ENCODE measurements at regions not wholly inside any gene's neighbourhood (a gene's known extent, or its start where the extent isn't known, plus 50 kb on each side); places are given as distances from the start of the nearest gene placed in this dataset.
"Not testable (repeated sequence)": the region's sequence is repeated elsewhere in the genome, so short reads cannot be mapped to it uniquely, and the experiment has no call there.

DNA sequence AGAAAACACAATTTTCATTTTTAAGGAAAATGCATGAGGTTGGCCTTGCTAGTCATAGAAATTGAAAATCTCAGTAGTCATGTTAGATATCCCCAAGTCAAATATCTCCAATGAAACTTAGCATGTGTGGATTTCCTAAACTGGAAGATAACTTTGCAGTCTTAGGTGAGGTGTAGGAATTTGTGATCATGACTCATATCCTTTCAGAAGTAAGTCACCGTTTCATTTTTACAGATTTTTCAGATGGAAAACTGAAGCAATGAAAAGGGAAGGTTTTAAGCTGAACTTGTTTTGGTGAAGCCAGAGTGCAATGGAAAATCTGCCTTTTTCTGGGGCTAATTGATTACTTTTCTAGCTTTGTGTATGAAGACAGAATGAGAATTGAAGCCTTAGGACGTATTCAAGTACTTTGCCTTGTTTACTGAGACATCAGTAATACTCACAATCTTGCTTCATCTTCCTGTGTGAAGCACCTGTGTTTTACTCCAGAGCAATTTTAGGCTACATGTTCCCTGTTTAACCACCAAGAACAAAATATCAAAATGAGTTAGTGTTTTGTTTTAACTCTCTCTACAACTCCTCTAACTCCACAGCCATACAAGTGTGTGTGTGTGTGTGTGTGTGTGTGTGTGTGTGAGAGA lies 1662.8 kb upstream of the ADGRL3 start:
- Histone ChIP-seq H3K36me3 (replicated peaks; ENCODE audit: control insufficient read depth, insufficient read depth, low read length) (no peaks in the 10 kb centered on the region), H3K4me3 (ENCODE audit: insufficient read depth, low read depth, low read length) (no peak overlapping the region), H3K27me3 (ENCODE audit: control insufficient read depth, insufficient read depth, low read length) (no peaks in the 10 kb centered on the region)
- DNase-seq = no peak

DNA sequence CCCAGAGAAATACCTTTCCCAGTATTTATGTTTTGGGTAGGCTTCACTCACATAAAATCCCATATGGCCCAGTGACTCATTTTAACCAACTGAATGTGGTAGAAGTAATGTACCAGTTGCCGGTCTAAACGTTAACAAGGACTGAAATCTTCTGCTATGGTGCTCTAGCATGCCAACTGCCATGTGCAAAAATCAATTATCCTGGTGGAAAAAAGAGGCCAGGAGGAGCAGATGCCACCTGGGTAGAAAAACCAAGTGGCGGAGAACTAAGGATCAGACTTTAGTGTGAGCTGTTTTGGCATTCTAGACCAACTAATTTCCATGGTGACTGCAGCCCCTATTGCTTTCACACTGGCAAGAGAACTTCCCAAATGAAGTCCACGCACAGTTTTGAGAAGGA lies 1660.7 kb upstream of the ADGRL3 start:
- no peak overlapping the region for H3K4me3 ChIP-seq (ENCODE audit: insufficient read depth, low read depth, low read length)
- no peaks in the 10 kb centered on the region for H3K36me3 ChIP-seq (replicated peaks; ENCODE audit: control insufficient read depth, insufficient read depth, low read length)
- DNase-seq = no peak
- no peaks in the 10 kb centered on the region for H3K27me3 ChIP-seq (ENCODE audit: control insufficient read depth, insufficient read depth, low read length)

- Histone ChIP-seq H3K36me3 (replicated peaks; ENCODE audit: control insufficient read depth, insufficient read depth, low read length) (no peaks in the 10 kb centered on the region), H3K4me3 (ENCODE audit: insufficient read depth, low read depth, low read length) (no peak overlapping the region), H3K27me3 (ENCODE audit: control insufficient read depth, insufficient read depth, low read length) (no peaks in the 10 kb centered on the region)
- DNase-seq = no peak
Observed at GRCh38 chr4:59540311-59540710, 1659.8 kb upstream of the ADGRL3 start.

GRCh38 chr4:59553063-59553720 lies 1646.9 kb upstream of the ADGRL3 start:
- no peak for DNase-seq
- Histone ChIP-seq H3K36me3 (replicated peaks; ENCODE audit: control insufficient read depth, insufficient read depth, low read length) (no peaks in the 10 kb centered on the region), H3K4me3 (ENCODE audit: insufficient read depth, low read depth, low read length) (no peak overlapping the region), H3K27me3 (ENCODE audit: control insufficient read depth, insufficient read depth, low read length) (no peaks in the 10 kb centered on the region)

DNA sequence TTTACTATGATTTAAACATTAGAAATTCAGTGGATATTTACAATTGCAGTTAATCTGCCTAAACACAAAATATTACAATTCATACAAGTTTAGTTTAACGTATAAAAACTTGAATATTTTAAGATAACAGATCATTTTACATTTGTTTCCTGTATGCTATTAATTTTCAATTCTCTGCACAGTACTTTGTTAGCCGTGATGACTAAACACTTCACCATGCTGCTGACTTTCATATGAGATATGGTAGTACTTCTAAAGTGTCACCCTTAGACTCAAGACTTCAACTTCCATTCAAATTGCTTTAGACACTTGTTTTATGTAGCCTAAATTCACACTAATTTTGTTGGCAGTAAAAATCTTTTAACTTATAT lies 1646.4 kb upstream of the ADGRL3 start:
- Histone ChIP-seq H3K4me3 (ENCODE audit: insufficient read depth, low read depth, low read length) (no peak overlapping the region), H3K36me3 (replicated peaks; ENCODE audit: control insufficient read depth, insufficient read depth, low read length) (no peaks in the 10 kb centered on the region), H3K27me3 (ENCODE audit: control insufficient read depth, insufficient read depth, low read length) (no peaks in the 10 kb centered on the region)
- DNase-seq = no peak

DNA sequence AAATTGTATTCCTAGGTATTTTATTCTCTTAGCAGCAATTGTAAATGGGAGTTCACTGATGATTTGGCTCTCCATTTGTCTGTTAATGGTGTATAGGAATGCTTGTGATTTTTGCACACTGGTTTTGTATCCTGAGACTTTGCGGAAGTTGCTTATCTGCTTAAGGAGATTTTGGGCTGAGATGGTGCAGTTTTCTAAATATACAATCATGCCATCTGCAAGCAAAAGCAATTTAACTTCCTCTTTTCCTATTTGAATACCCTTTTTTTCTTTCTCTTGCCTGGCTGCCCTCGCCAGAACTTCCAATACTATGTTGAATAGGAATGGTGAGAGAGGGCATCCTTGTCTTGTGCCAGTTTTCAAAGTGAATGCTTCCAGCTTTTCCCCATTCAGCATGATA lies 1643.9 kb upstream of the ADGRL3 start:
- H3K27me3 ChIP-seq (ENCODE audit: control insufficient read depth, insufficient read depth, low read length); H3K36me3 ChIP-seq (replicated peaks; ENCODE audit: control insufficient read depth, insufficient read depth, low read length); H3K4me3 ChIP-seq (ENCODE audit: insufficient read depth, low read depth, low read length); DNase-seq: not testable (repeated sequence)

GRCh38 chr4:59560141-59560648 lies 1639.9 kb upstream of the ADGRL3 start:
- not testable (repeated sequence) for H3K27me3 ChIP-seq (ENCODE audit: control insufficient read depth, insufficient read depth, low read length); DNase-seq; H3K4me3 ChIP-seq (ENCODE audit: insufficient read depth, low read depth, low read length); H3K36me3 ChIP-seq (replicated peaks; ENCODE audit: control insufficient read depth, insufficient read depth, low read length)

DNA sequence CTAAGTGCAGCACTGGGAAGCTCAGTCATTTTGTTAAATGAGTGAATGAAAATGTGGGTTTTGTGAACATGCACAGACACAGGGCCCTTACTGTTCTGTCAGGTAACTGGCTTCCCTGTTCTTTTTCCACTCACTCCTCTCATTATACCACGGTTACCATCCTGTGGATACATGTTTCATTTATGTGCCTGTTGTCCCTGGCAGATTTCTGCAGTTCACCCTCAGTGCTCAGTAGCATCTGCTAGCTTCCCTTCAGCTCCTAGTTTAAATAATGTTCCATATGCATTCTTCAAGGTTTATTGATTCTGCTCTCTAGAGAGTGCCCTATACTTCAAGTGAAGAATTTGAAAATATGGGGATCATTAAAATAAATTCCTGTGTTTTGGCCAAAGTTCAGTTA lies 1634.3 kb upstream of the ADGRL3 start:
- Histone ChIP-seq H3K36me3 (replicated peaks; ENCODE audit: control insufficient read depth, insufficient read depth, low read length) (no peaks in the 10 kb centered on the region), H3K4me3 (ENCODE audit: insufficient read depth, low read depth, low read length) (no peak overlapping the region), H3K27me3 (ENCODE audit: control insufficient read depth, insufficient read depth, low read length) (no peaks in the 10 kb centered on the region)
- no peak for DNase-seq

GRCh38 chr4:59570860-59571476 lies 1629.2 kb upstream of the ADGRL3 start:
- no peak overlapping the region for H3K4me3 ChIP-seq (ENCODE audit: insufficient read depth, low read depth, low read length)
- H3K27me3 ChIP-seq (ENCODE audit: control insufficient read depth, insufficient read depth, low read length) = no peaks in the 10 kb centered on the region
- DNase-seq = no peak
- H3K36me3 ChIP-seq (replicated peaks; ENCODE audit: control insufficient read depth, insufficient read depth, low read length) = no peaks in the 10 kb centered on the region

DNA sequence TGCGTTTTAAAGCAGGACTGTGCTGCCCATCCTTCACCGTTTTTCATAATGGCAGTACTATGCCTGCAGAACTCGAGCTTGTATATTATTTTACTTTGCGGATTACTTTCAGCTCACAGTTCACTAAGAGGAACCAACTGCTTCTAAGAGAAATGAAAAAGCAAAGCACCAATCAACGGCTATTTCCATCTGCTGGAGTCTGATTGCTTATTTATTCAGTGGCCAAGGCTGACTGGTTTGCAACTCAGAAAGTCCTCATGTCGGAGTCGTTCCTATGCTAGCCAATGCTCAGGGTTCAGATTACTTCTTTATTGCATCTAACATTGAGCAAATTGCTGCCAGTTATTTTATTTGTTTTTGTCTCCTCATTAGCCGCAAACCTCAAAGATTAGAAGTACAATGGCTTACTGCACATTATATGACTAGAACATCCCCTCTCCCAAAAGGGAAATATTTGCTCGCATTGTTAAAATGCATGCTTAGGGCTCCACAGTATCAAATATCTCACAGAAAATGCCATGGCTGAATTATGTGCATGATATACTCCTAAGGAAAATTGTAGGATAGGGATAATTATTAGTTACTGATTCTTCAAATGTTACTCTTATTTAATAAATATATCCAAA lies 1628.2 kb upstream of the ADGRL3 start:
- no peaks in the 10 kb centered on the region for H3K36me3 ChIP-seq (replicated peaks; ENCODE audit: control insufficient read depth, insufficient read depth, low read length)
- no peak for DNase-seq
- no peaks in the 10 kb centered on the region for H3K27me3 ChIP-seq (ENCODE audit: control insufficient read depth, insufficient read depth, low read length)
- H3K4me3 ChIP-seq (ENCODE audit: insufficient read depth, low read depth, low read length) = no peak overlapping the region

- DNase-seq = no peak
- Histone ChIP-seq H3K27me3 (ENCODE audit: control insufficient read depth, insufficient read depth, low read length) (no peaks in the 10 kb centered on the region), H3K36me3 (replicated peaks; ENCODE audit: control insufficient read depth, insufficient read depth, low read length) (no peaks in the 10 kb centered on the region), H3K4me3 (ENCODE audit: insufficient read depth, low read depth, low read length) (no peak overlapping the region)
Observed at GRCh38 chr4:59583845-59584568, 1616.1 kb upstream of the ADGRL3 start.

- H3K4me3 ChIP-seq (ENCODE audit: insufficient read depth, low read depth, low read length) = no peak overlapping the region
- DNase-seq = no peak
- H3K27me3 ChIP-seq (ENCODE audit: control insufficient read depth, insufficient read depth, low read length) = no peaks in the 10 kb centered on the region
- no peaks in the 10 kb centered on the region for H3K36me3 ChIP-seq (replicated peaks; ENCODE audit: control insufficient read depth, insufficient read depth, low read length)
Observed at GRCh38 chr4:59597536-59598329, 1602.4 kb upstream of the ADGRL3 start.

DNA sequence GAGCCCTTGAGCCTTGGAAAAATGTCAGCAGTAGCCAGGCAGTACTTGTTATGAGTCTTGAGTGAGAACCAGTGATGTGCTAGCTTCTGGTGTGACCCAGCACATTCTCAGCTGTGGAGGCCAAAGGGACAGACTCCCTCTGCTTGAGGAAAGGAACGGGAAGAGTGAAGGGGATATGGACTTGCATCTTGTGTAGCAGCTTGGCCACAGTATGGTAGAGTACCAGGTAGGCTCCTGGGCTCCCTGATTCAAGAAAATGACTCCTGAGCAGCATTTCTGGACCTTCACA lies 1601.9 kb upstream of the ADGRL3 start:
- Histone ChIP-seq H3K4me3 (ENCODE audit: insufficient read depth, low read depth, low read length) (no peak overlapping the region), H3K36me3 (replicated peaks; ENCODE audit: control insufficient read depth, insufficient read depth, low read length) (no peaks in the 10 kb centered on the region), H3K27me3 (ENCODE audit: control insufficient read depth, insufficient read depth, low read length) (no peaks in the 10 kb centered on the region)
- DNase-seq = no peak

DNA sequence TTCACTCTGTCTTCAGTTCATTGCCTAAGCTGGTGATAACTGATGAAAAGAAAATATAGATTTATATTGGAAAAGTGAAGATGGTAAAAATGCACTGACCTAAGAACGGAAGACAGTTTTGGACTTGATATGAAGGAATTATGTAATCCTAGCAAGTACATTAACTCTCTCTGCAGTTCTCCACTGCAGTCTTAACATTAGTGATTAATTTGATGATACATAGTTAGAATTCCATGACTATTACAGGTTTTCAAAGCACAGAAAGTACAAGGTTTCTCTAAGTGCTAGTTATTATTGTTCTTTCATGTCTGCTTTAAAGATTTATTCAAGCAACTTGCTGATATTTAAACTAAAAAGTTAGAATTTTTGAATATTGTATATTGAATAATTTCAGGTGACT lies 1591.7 kb upstream of the ADGRL3 start:
- H3K36me3 ChIP-seq (replicated peaks; ENCODE audit: control insufficient read depth, insufficient read depth, low read length) = no peaks in the 10 kb centered on the region
- no peak for DNase-seq
- H3K4me3 ChIP-seq (ENCODE audit: insufficient read depth, low read depth, low read length) = no peak overlapping the region
- no peaks in the 10 kb centered on the region for H3K27me3 ChIP-seq (ENCODE audit: control insufficient read depth, insufficient read depth, low read length)

Data from H7 (cell line).